Breast epithelium (tissue), 3 donors: ENCODE measurements at regions not wholly inside any gene's neighbourhood (a gene's known extent, or its start where the extent isn't known, plus 50 kb on each side); places are given as distances from the start of the nearest gene placed in this dataset.
A peak's percentile ranks its signal among the peaks of the same experiment; 100 is the strongest.

Experiments
- CTCF ChIP-seq, 3 donors: fragments of 450-650 bp; IDR thresholded peaks; one replicate each; pipeline ENCODE4 v1.5.1; 2016 to 2017; ENCODE audit warnings: antibody characterized with exemption in 3 of 3, mild to moderate bottlenecking in 3 of 3, moderate library complexity in 3 of 3
- POLR2A ChIP-seq: fragments of 450-650 bp; IDR thresholded peaks from one replicate; pipeline ENCODE4 v1.6.1; 2016; ENCODE audit warnings: antibody characterized with exemption, mild to moderate bottlenecking, moderate library complexity
- POLR2AphosphoS5 ChIP-seq, 3 donors: sonication (generic); formaldehyde crosslinking; IDR thresholded peaks; one replicate each; pipeline ENCODE4 v1.6.1; 2017; ENCODE audit warnings: antibody characterized with exemption in 3 of 3

- peak in 1 of 3 donors; percentile 19 for TF ChIP-seq CTCF (IDR thresholded peaks at IDR 0.05)
- no peak for TF ChIP-seq POLR2A
- no peak for TF ChIP-seq POLR2AphosphoS5 (IDR thresholded peaks at IDR 0.05)
Observed at GRCh38 chr12:88946372-88946997, 366.2 kb upstream of the KITLG start.
